ENCODE measurements at regions not wholly inside any gene's neighbourhood (a gene's known extent, or its start where the extent isn't known, plus 50 kb on each side); places are given as distances from the start of the nearest gene placed in this dataset.

DNA sequence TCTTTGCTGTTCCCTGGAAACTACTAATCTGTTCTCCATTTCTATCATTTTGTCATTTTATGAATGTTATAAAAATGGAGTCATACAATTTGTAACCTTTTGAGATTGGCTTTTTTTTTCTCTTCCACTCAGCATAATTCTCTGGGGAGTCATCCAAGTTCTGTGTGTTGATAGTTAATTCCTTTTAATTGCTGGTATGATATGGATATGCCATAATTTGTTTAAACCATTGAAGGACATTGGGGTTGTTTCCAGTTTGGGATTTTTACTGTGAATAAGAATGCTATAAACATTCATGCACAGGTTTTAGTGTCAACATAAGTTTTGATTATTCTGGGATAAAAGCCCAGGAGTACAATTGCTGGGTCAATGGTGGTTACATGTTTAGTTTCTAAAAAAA, 279.4 kb downstream of the WNT5A start:
- Histone ChIP-seq H4K20me1 (ENCODE audit: control insufficient read depth, insufficient read depth) (no peaks in the 10 kb centered on the region; the same call in 1 of the 2 replicates), H3K9me3 (replicated peaks; ENCODE audit: control insufficient read depth, insufficient read depth, low read length) (no peaks in the 10 kb centered on the region), H3K4me3 (no peak overlapping the region), H3K27me3 (replicated peaks in 1 of 2; ENCODE audit: control insufficient read depth in 2 of 2, insufficient read depth in 2 of 2, low read length in 1 of 2) (no peaks in the 10 kb centered on the region; a peak in 1 of 4 replicates), H3K36me3 (ENCODE audit: control insufficient read depth in 2 of 2, insufficient read depth in 2 of 2, low read length in 1 of 2) (no peaks in the 10 kb centered on the region), H3K4me2 (ENCODE audit: control insufficient read depth, insufficient read depth) (no peak overlapping the region), H2AFZ (ENCODE audit: control insufficient read depth, low read depth, low read length) (no peak overlapping the region), H3K4me1 (ENCODE audit: control insufficient read depth, insufficient read depth, low read length) (no peaks in the 10 kb centered on the region), H3K9ac (ENCODE audit: control insufficient read depth, insufficient read depth, low read length) (no peak overlapping the region), H3K79me2 (ENCODE audit: control insufficient read depth, insufficient read depth, low read length) (no peaks in the 10 kb centered on the region), H3K27ac (ENCODE audit: control insufficient read depth, insufficient read depth) (no peak overlapping the region)
- BruUV-seq (replicated peaks): no TSS peak
- intact Hi-C loops (cut with micrococcal nuclease; ENCODE audit: unreplicated experiment) (no loop called here), in situ Hi-C loops (cut with MboI) (no loop called here)
- TF ChIP-seq CHD1 (IDR thresholded peaks at IDR 0.05; ENCODE audit: low read depth, low read length) (no peak), TAF1 (IDR thresholded peaks at IDR 0.05; ENCODE audit: borderline replicate concordance, low read depth, low read length) (no peak), STAT1 (conservative IDR thresholded peaks at IDR 0.05) (no peak), TARDBP (IDR thresholded peaks at IDR 0.05; ENCODE audit: borderline replicate concordance) (no peak), SREBF2 (IDR thresholded peaks at IDR 0.05; ENCODE audit: low read length) (no peak)
- TF ChIP-seq, protein P1, sequence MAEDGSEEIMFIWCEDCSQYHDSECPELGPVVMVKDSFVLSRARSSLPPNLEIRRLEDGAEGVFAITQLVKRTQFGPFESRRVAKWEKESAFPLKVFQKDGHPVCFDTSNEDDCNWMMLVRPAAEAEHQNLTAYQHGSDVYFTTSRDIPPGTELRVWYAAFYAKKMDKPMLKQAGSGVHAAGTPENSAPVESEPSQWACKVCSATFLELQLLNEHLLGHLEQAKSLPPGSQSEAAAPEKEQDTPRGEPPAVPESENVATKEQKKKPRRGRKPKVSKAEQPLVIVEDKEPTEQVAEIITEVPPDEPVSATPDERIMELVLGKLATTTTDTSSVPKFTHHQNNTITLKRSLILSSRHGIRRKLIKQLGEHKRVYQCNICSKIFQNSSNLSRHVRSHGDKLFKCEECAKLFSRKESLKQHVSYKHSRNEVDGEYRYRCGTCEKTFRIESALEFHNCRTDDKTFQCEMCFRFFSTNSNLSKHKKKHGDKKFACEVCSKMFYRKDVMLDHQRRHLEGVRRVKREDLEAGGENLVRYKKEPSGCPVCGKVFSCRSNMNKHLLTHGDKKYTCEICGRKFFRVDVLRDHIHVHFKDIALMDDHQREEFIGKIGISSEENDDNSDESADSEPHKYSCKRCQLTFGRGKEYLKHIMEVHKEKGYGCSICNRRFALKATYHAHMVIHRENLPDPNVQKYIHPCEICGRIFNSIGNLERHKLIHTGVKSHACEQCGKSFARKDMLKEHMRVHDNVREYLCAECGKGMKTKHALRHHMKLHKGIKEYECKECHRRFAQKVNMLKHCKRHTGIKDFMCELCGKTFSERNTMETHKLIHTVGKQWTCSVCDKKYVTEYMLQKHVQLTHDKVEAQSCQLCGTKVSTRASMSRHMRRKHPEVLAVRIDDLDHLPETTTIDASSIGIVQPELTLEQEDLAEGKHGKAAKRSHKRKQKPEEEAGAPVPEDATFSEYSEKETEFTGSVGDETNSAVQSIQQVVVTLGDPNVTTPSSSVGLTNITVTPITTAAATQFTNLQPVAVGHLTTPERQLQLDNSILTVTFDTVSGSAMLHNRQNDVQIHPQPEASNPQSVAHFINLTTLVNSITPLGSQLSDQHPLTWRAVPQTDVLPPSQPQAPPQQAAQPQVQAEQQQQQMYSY (CRISPR knock-in tag; IDR thresholded peaks at IDR 0.05): no peak
- RAD21 ChIA-PET (ENCODE audit: unreplicated experiment): no interaction called here
- FAIRE-seq (no peak), DNase-seq (ENCODE audit: low read depth, low spot score) (no peak), ATAC-seq (no peak)
- POLR2A ChIA-PET: no interaction called here
- CTCF ChIA-PET: no interaction called here
- SMC1A ChIA-PET (ENCODE audit: uncharacterized antibody, unreplicated experiment): no interaction called here

- in situ Hi-C loops (cut with MboI) (no loop called here), intact Hi-C loops (cut with micrococcal nuclease; ENCODE audit: unreplicated experiment) (no loop called here)
- no peaks in the 10 kb centered on the region for H3K36me3 ChIP-seq (ENCODE audit: control insufficient read depth in 2 of 2, insufficient read depth in 2 of 2, low read length in 1 of 2)
- FAIRE-seq: no peak
- H3K4me3 ChIP-seq: no peak overlapping the region
- H3K79me2 ChIP-seq (ENCODE audit: control insufficient read depth, insufficient read depth, low read length): no peaks in the 10 kb centered on the region
- no peaks in the 10 kb centered on the region for H3K4me1 ChIP-seq (ENCODE audit: control insufficient read depth, insufficient read depth, low read length)
- no peak overlapping the region for H2AFZ ChIP-seq (ENCODE audit: control insufficient read depth, low read depth, low read length)
- BruUV-seq (replicated peaks): no TSS peak
- H3K4me2 ChIP-seq (ENCODE audit: control insufficient read depth, insufficient read depth): no peak overlapping the region
- ChIA-PET POLR2A (no interaction called here), SMC1A (ENCODE audit: uncharacterized antibody, unreplicated experiment) (no interaction called here), CTCF (no interaction called here), RAD21 (ENCODE audit: unreplicated experiment) (no interaction called here)
- DNase-seq (ENCODE audit: low read depth, low spot score): no peak
- H3K27ac ChIP-seq (ENCODE audit: control insufficient read depth, insufficient read depth): no peak overlapping the region
- H3K27me3 ChIP-seq (replicated peaks in 1 of 2; ENCODE audit: control insufficient read depth in 2 of 2, insufficient read depth in 2 of 2, low read length in 1 of 2): no peaks in the 10 kb centered on the region; a peak in 1 of 4 replicates
- no peaks in the 10 kb centered on the region; the same call in 1 of the 2 replicates for H4K20me1 ChIP-seq (ENCODE audit: control insufficient read depth, insufficient read depth)
- WGBS (ENCODE audit: insufficient coverage, insufficient replicate concordance, low lambda C conversion rate, missing lambda C conversion rate): 0% methylated on average over 1 of the region's 1 CpG
- H3K9me3 ChIP-seq (replicated peaks; ENCODE audit: control insufficient read depth, insufficient read depth, low read length): no peaks in the 10 kb centered on the region
- no peak overlapping the region for H3K9ac ChIP-seq (ENCODE audit: control insufficient read depth, insufficient read depth, low read length)
- no peak for ATAC-seq
- TF ChIP-seq KDM1A (IDR thresholded peaks at IDR 0.05; ENCODE audit: borderline replicate concordance): no peak
Observed at GRCh38 chr3:55205990-55206389, 278.1 kb upstream of the LRTM1 start.

All from GM12878 (cell line).